ENCODE measurements at regions not wholly inside any gene's neighbourhood (a gene's known extent, or its start where the extent isn't known, plus 50 kb on each side); places are given as distances from the start of the nearest gene placed in this dataset.

GRCh38 chr9:706073-706472 lies 135.4 kb upstream of the DMRT1 start:
- dilution Hi-C loops (cut with MboI; ENCODE audit: extremely low pct_ligation_motif_present, low sequenced_read_pairs) (no loop called here), intact Hi-C loops (cut with micrococcal nuclease) (loop anchor here (1.0 kb wide), 2 partner anchors 11 to 22 kb away; no protein-coding TSS in a partner anchor)
- Histone ChIP-seq H3K4me3 (replicated peaks in 1 of 3; ENCODE audit: insufficient read depth in 1 of 3, low read depth in 1 of 3, low read length in 3 of 3) (peak overlapping the region in 2 of 3 experiments; percentile 2 to 81), H3K9me3 (replicated peaks; ENCODE audit: control insufficient read depth, insufficient read depth, low read length) (no peaks in the 10 kb centered on the region), H3K4me1 (ENCODE audit: control insufficient read depth, extremely low read depth, insufficient read depth, low read length) (peaks cover 25% of the 10 kb centered on the region), H3K79me2 (ENCODE audit: control insufficient read depth, insufficient read depth, low read length) (peaks cover 56% of the 10 kb centered on the region), H2AFZ (ENCODE audit: low read depth, low read length) (peak overlapping the region; percentile 3), H3K27ac (ENCODE audit: insufficient read depth, low read depth, low read length) (peak overlapping the region; percentile 86), H3K9ac (replicated peaks; ENCODE audit: extremely low read depth, insufficient read depth, low read length) (peak overlapping the region; percentile 83), H4K20me1 (replicated peaks; ENCODE audit: control insufficient read depth, extremely low read depth, insufficient read depth, low read length) (no peaks in the 10 kb centered on the region), H3K4me2 (ENCODE audit: insufficient read depth, low read length) (peak overlapping the region; percentile 94), H3K9me1 (replicated peaks; ENCODE audit: control insufficient read depth, extremely low read depth, insufficient read depth, low read length) (no peaks in the 10 kb centered on the region), H3K36me3 (ENCODE audit: control insufficient read depth in 2 of 2, extremely low read depth in 1 of 2, insufficient read depth in 2 of 2, low read length in 2 of 2) (peaks cover 3 to 4% of the 10 kb centered on the region in 2 experiments), H3K27me3 (ENCODE audit: control insufficient read depth in 2 of 2, insufficient read depth in 2 of 2, low read length in 2 of 2) (no peaks in the 10 kb centered on the region)
- FAIRE-seq (peak; percentile 33), DNase-seq (ENCODE audit: low read depth, low spot score) (no peak)
- CTCF ChIA-PET = interaction anchor here (1.2 kb wide), 1 partner anchor 87 kb away, joined by 3 read pairs; no protein-coding TSS in a partner anchor
- no TSS peak for BruUV-seq (replicated peaks)
- TF ChIP-seq JUN (IDR thresholded peaks at IDR 0.05; ENCODE audit: borderline replicate concordance, insufficient read depth, insufficient read length, low read depth) (no peak), MAX (IDR thresholded peaks at IDR 0.05; ENCODE audit: insufficient read depth, insufficient read length) (no peak), CTCF (IDR thresholded peaks at IDR 0.05; ENCODE audit: extremely low read depth in 1 of 2, insufficient read depth in 1 of 2, low read depth in 1 of 2, low read length in 2 of 2) (no peak), MYC (IDR thresholded peaks at IDR 0.05; ENCODE audit: low read depth, low read length) (no peak), FOS (IDR thresholded peaks at IDR 0.05; ENCODE audit: borderline replicate concordance, insufficient read depth, low read length) (no peak), GATA2 (IDR thresholded peaks at IDR 0.05; ENCODE audit: insufficient read depth, insufficient read length, low read depth, low read length) (no peak), POLR2AphosphoS5 (IDR thresholded peaks at IDR 0.05; ENCODE audit: insufficient read depth, low read depth, low read length) (no peak), POLR2A (IDR thresholded peaks at IDR 0.05; ENCODE audit: low read depth, low read length) (no peak), EZH2 (IDR thresholded peaks at IDR 0.05; ENCODE audit: borderline replicate concordance, low read depth, low read length, severe bottlenecking) (no peak)
- POLR2A ChIA-PET = no interaction called here

Data from endothelial cell of umbilical vein (primary cell).